Chondrocyte (in vitro differentiated cells): ENCODE measurements at regions not wholly inside any gene's neighbourhood (a gene's known extent, or its start where the extent isn't known, plus 50 kb on each side); places are given as distances from the start of the nearest gene placed in this dataset.

ENCODE experiments used
- DNase-seq: peaks from one replicate; pipeline ENCODE4 v3.0.0; 2021; ENCODE audit warnings: mixed read lengths, low spot score
- H3K27ac Mint-ChIP-seq: one replicate; pipeline ENCODE4 v1.8.0; 2021; ENCODE audit warnings: mild to moderate bottlenecking, moderate library complexity, mixed read lengths; ENCODE audit not compliant: unreplicated experiment
- H3K27me3 Mint-ChIP-seq: 2 replicates; pipeline ENCODE4 v1.8.0; 2021; ENCODE audit warnings: low read depth, mixed read lengths
- H3K36me3 Mint-ChIP-seq: 2 replicates; pipeline ENCODE4 v1.8.0; 2021; ENCODE audit warnings: low read depth, mixed read lengths
- H3K4me1 Mint-ChIP-seq: 2 replicates; pipeline ENCODE4 v1.8.0; 2021; ENCODE audit warnings: low read depth, mild to moderate bottlenecking, mixed read lengths
- H3K4me3 Mint-ChIP-seq: one replicate; pipeline ENCODE4 v1.8.0; 2021; ENCODE audit warnings: mild to moderate bottlenecking, moderate library complexity, mixed read lengths; ENCODE audit not compliant: unreplicated experiment
- H3K9me3 Mint-ChIP-seq: 2 replicates; pipeline ENCODE4 v1.8.0; 2021; ENCODE audit warnings: low read depth, mixed read lengths
- CTCF ChIP-seq: fragments of 200-600 bp; sonication (generic); IDR thresholded peaks from 2 replicates; pipeline ENCODE4 v1.5.0; 2021; ENCODE audit warnings: antibody characterized with exemption, mild to moderate bottlenecking, moderate library complexity

GRCh38 chr3:25212736-25213135 lies 215.3 kb upstream of the RARB start:
- no peaks in the 10 kb centered on the region for H3K36me3 Mint-ChIP-seq
- no peak overlapping the region for H3K27ac Mint-ChIP-seq
- TF ChIP-seq CTCF, result no peak
- no peak overlapping the region for H3K4me3 Mint-ChIP-seq
- H3K9me3 Mint-ChIP-seq, result peaks cover 2% of the 10 kb centered on the region
- no peak for DNase-seq
- no peaks in the 10 kb centered on the region for H3K27me3 Mint-ChIP-seq
- H3K4me1 Mint-ChIP-seq, result no peaks in the 10 kb centered on the region

GRCh38 chr3:25214034-25214433 lies 214.0 kb upstream of the RARB start:
- Mint-ChIP-seq H3K9me3 (peaks cover 2% of the 10 kb centered on the region), H3K4me3 (no peak overlapping the region), H3K27ac (no peak overlapping the region), H3K4me1 (peaks cover 6% of the 10 kb centered on the region), H3K36me3 (no peaks in the 10 kb centered on the region), H3K27me3 (no peaks in the 10 kb centered on the region)
- no peak for TF ChIP-seq CTCF
- no peak for DNase-seq

- no peak overlapping the region for H3K27ac Mint-ChIP-seq
- no peak for DNase-seq
- peaks cover 2% of the 10 kb centered on the region for H3K9me3 Mint-ChIP-seq
- no peak for TF ChIP-seq CTCF
- peaks cover 7% of the 10 kb centered on the region for H3K4me1 Mint-ChIP-seq
- no peak overlapping the region for H3K4me3 Mint-ChIP-seq
- H3K27me3 Mint-ChIP-seq, result no peaks in the 10 kb centered on the region
- H3K36me3 Mint-ChIP-seq, result no peaks in the 10 kb centered on the region
Observed at GRCh38 chr3:25218362-25218761, 209.7 kb upstream of the RARB start.

- Mint-ChIP-seq H3K4me3 (no peak overlapping the region), H3K9me3 (no peaks in the 10 kb centered on the region), H3K36me3 (no peaks in the 10 kb centered on the region), H3K4me1 (peaks cover 13% of the 10 kb centered on the region), H3K27ac (no peak overlapping the region), H3K27me3 (no peaks in the 10 kb centered on the region)
- TF ChIP-seq CTCF, result no peak
- no peak for DNase-seq
Observed at GRCh38 chr3:25226747-25227146, 201.3 kb upstream of the RARB start.

GRCh38 chr3:25229586-25229985 lies 198.5 kb upstream of the RARB start:
- H3K27ac Mint-ChIP-seq, result no peak overlapping the region
- no peak overlapping the region for H3K4me3 Mint-ChIP-seq
- no peaks in the 10 kb centered on the region for H3K9me3 Mint-ChIP-seq
- no peak for DNase-seq
- peaks cover 2% of the 10 kb centered on the region for H3K4me1 Mint-ChIP-seq
- H3K36me3 Mint-ChIP-seq, result no peaks in the 10 kb centered on the region
- no peaks in the 10 kb centered on the region for H3K27me3 Mint-ChIP-seq
- TF ChIP-seq CTCF, result no peak
